HepG2 (cell line): ENCODE measurements at regions not wholly inside any gene's neighbourhood (a gene's known extent, or its start where the extent isn't known, plus 50 kb on each side); places are given as distances from the start of the nearest gene placed in this dataset.

Experiments used
- ATAC-seq: fragments of 200-7000 bp; cut with Tn5 transposase; 3 replicates; pipeline ENCODE4 v1.9.1; 2020; ENCODE audit warnings: mild to moderate bottlenecking, moderate library complexity
- BruUV-seq: library from RNA; stranded (reverse); fragments of 400-500 nt; replicated peaks from 2 replicates; lab custom pipeline; 2021; lab: Mats Ljungman, UMichigan
- CTCF ChIA-PET: fragments of 300-600 bp; formaldehyde crosslinking; extraction: SDS; loops from one replicate; lab custom pipeline; 2021; ENCODE audit warnings: low total read pairs, inconsistent platforms, low intra/inter-chr PET ratio; lab: Yijun Ruan, JAX
- POLR2A ChIA-PET: fragments of 350-600 bp; sonication (Branson Sonifier 250); formaldehyde crosslinking; loops from one replicate; lab custom pipeline; 2020; ENCODE audit warnings: antibody characterized with exemption, inconsistent platforms; lab: Yijun Ruan, JAX
- DNase-seq: peaks from one replicate; pipeline ENCODE4 v3.0.0-alpha.2; 2015; ENCODE audit warnings: low spot score
- FAIRE-seq: peaks from 3 replicates; lab custom pipeline; 2011; peaks lifted over from hg19 to GRCh38; lab: Jason Lieb, UNC
- H2AFZ ChIP-seq: one replicate; pipeline ENCODE4 v1.6.1; 2011; ENCODE audit warnings: low read length, inconsistent platforms
- H3K27ac ChIP-seq: fragments of 300-600 bp; 3 replicates; pipeline ENCODE4 v1.8.0; 2011; ENCODE audit warnings: mixed run types, mild to moderate bottlenecking, mixed read lengths, low read length, inconsistent platforms; ENCODE audit not compliant: insufficient read depth; ENCODE audit errors: extremely low read length
- H3K27me3 ChIP-seq, 2 experiments: fragments of 200-600 bp in 1 of 2; 2 replicates in 1 of 2; 3 replicates in 1 of 2; pipeline versions ENCODE4 v1.6.0 to v1.8.0; 2011; ENCODE audit warnings: low read length in 2 of 2, mild to moderate bottlenecking in 2 of 2, moderate library complexity in 2 of 2, inconsistent platforms in 1 of 2; ENCODE audit not compliant: insufficient read depth in 2 of 2, control insufficient read depth in 1 of 2
- H3K36me3 ChIP-seq, 2 experiments: fragments of 200-600 bp in 1 of 2; replicated peaks in 1 of 2; 2 replicates in 1 of 2; 3 replicates in 1 of 2; pipeline versions ENCODE4 v1.5.1 to v1.8.0; 2011; ENCODE audit warnings: low read length in 2 of 2, inconsistent platforms in 1 of 2; ENCODE audit not compliant: insufficient read depth in 2 of 2, control insufficient read depth in 1 of 2
- H3K4me1 ChIP-seq: 2 replicates; pipeline ENCODE4 v1.5.1; 2012; ENCODE audit warnings: low read length, inconsistent platforms; ENCODE audit not compliant: insufficient read depth
- H3K4me2 ChIP-seq: 2 replicates; pipeline ENCODE4 v1.6.0; 2011; ENCODE audit warnings: low read depth, low read length, inconsistent platforms
- H3K4me3 ChIP-seq, 3 experiments: fragments of 200-600 bp in 1 of 3; sonication (generic), shearing (Covaris generic) in 1 of 3; replicated peaks in 1 of 3; 2 replicates each; pipeline ENCODE4 v1.5.1; 2011 to 2016; ENCODE audit warnings: low read length in 3 of 3, inconsistent platforms in 2 of 3, low read depth in 2 of 3, mild to moderate bottlenecking in 2 of 3, control low read depth in 1 of 3, mixed read lengths in 1 of 3; ENCODE audit not compliant: insufficient read depth in 1 of 3
- H3K79me2 ChIP-seq: one replicate; pipeline ENCODE4 v1.6.1; 2011; ENCODE audit warnings: low read length, inconsistent platforms; ENCODE audit not compliant: insufficient read depth
- H3K9ac ChIP-seq: 2 replicates; pipeline ENCODE4 v1.6.0; 2011; ENCODE audit warnings: mild to moderate bottlenecking, low read depth, low read length, inconsistent platforms; ENCODE audit not compliant: insufficient read depth
- H3K9me3 ChIP-seq: 2 replicates; pipeline ENCODE4 v1.5.1; 2012; ENCODE audit warnings: mild to moderate bottlenecking, low read length
- H4K20me1 ChIP-seq: 2 replicates; pipeline ENCODE4 v1.6.0; 2011; ENCODE audit warnings: inconsistent platforms, mild to moderate bottlenecking, low read length, moderate library complexity; ENCODE audit not compliant: insufficient read depth
- MAFF ChIP-seq: IDR thresholded peaks from 2 replicates; pipeline ENCODE4 v1.6.1; 2011; ENCODE audit warnings: low read depth, low read length, improper control_type of control experiment
- MAFK ChIP-seq, 2 experiments: IDR thresholded peaks in 1 of 2; conservative IDR thresholded peaks in 1 of 2; 2 replicates each; pipeline ENCODE4 v1.6.1; 2011; ENCODE audit warnings: improper control_type of control experiment in 2 of 2, low read length in 2 of 2
- ZNF660 ChIP-seq: sonication (generic); formaldehyde crosslinking; IDR thresholded peaks from 2 replicates; pipeline ENCODE4 v1.5.1; 2020; ENCODE audit warnings: mild to moderate bottlenecking, low read depth, missing genetic modification reagents, borderline replicate concordance
- WGBS: methylation state at CpG from one replicate; pipeline ENCODE4 v1.1.6; 2017; ENCODE audit warnings: low lambda C conversion rate; 5-methylcytosine and 5-hydroxymethylcytosine counted together
- in situ Hi-C: cut with HindIII; loops from 2 replicates; pipeline ENCODE4 v1.10.0; 2017; ENCODE audit warnings: low pct_unique_long_range_greater_than_20kb; ENCODE audit not compliant: extremely low pct_ligation_motif_present
- intact Hi-C: fragments of 100-400 bp; cut with micrococcal nuclease; formaldehyde crosslinking; loops from one replicate; pipeline ENCODE4 v1.10.0; 2022; ENCODE audit not compliant: unreplicated experiment
- TF ChIP-seq, protein P1 (sequence below): fragments of 450-650 bp; IDR thresholded peaks from 2 replicates; pipeline ENCODE4 v1.6.1; 2016
- TF ChIP-seq, protein P2 (sequence below): IDR thresholded peaks from 2 replicates; pipeline ENCODE4 v1.6.1; 2012; ENCODE audit warnings: inconsistent platforms

- POLR2A ChIA-PET, result no interaction called here
- DNase-seq, result no peak
- H2AFZ ChIP-seq, result no peak overlapping the region
- intact Hi-C loops (no loop called here), in situ Hi-C loops (no loop called here)
- no peaks in the 10 kb centered on the region for H3K27me3 ChIP-seq
- no peaks in the 10 kb centered on the region for H3K4me1 ChIP-seq
- no peaks in the 10 kb centered on the region for H3K36me3 ChIP-seq
- H4K20me1 ChIP-seq, result no peaks in the 10 kb centered on the region
- no TSS peak for BruUV-seq
- no peak overlapping the region for H3K9ac ChIP-seq
- no peak overlapping the region for H3K27ac ChIP-seq
- no peak overlapping the region for H3K4me3 ChIP-seq
- peaks cover 14% of the 10 kb centered on the region; the same call in 1 of the 2 replicates for H3K9me3 ChIP-seq
- 52% methylated on average over 3 of the region's 3 CpGs for WGBS
- CTCF ChIA-PET, result no interaction called here
- FAIRE-seq, result no peak
- TF ChIP-seq ZNF660 (CRISPR knock-in tag), result no peak
- TF ChIP-seq, protein P1, sequence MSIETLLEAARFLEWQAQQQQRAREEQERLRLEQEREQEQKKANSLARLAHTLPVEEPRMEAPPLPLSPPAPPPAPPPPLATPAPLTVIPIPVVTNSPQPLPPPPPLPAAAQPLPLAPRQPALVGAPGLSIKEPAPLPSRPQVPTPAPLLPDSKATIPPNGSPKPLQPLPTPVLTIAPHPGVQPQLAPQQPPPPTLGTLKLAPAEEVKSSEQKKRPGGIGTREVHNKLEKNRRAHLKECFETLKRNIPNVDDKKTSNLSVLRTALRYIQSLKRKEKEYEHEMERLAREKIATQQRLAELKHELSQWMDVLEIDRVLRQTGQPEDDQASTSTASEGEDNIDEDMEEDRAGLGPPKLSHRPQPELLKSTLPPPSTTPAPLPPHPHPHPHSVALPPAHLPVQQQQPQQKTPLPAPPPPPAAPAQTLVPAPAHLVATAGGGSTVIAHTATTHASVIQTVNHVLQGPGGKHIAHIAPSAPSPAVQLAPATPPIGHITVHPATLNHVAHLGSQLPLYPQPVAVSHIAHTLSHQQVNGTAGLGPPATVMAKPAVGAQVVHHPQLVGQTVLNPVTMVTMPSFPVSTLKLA, result peak; percentile 88
- no peak overlapping the region for H3K4me2 ChIP-seq
- no peaks in the 10 kb centered on the region for H3K79me2 ChIP-seq
- no peak for ATAC-seq
These were observed 189.6 kb downstream of the COX7C start for GRCh38 chr5:86807046-86808031.

DNA sequence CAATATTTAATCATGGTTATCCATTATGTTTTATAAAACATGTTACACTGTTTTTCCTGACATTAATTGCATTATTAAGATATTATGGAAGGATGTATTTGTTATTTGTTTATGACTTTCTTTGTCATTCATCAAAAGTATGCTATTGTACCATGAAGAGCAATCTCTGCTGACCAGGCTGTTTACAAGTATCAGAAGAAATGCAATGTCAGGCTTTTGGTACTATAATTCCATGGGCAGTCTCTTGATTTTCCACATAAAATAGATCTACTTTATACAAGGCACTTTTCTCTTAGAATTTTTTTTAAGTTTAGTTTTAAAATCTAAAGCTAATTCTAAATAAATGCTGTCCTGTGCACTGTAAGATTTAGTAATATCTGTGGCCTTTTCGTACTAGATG lies 196.6 kb downstream of the COX7C start:
- no peaks in the 10 kb centered on the region for H3K27me3 ChIP-seq
- H3K4me3 ChIP-seq, result no peak overlapping the region
- CTCF ChIA-PET, result no interaction called here
- no peaks in the 10 kb centered on the region for H3K79me2 ChIP-seq
- H3K9me3 ChIP-seq, result no peaks in the 10 kb centered on the region
- WGBS, result 8% methylated on average over 1 of the region's 1 CpG
- no peak overlapping the region for H3K27ac ChIP-seq
- DNase-seq (no peak), FAIRE-seq (no peak), ATAC-seq (no peak)
- H2AFZ ChIP-seq, result no peak overlapping the region
- H3K4me1 ChIP-seq, result no peaks in the 10 kb centered on the region
- no TSS peak for BruUV-seq
- in situ Hi-C loops, result no loop called here
- intact Hi-C loops, result no loop called here
- POLR2A ChIA-PET, result no interaction called here
- no peaks in the 10 kb centered on the region for H4K20me1 ChIP-seq
- H3K9ac ChIP-seq, result no peak overlapping the region
- TF ChIP-seq, protein P2, sequence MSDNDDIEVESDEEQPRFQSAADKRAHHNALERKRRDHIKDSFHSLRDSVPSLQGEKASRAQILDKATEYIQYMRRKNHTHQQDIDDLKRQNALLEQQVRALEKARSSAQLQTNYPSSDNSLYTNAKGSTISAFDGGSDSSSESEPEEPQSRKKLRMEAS, result no peak
- peak; percentile 32 to 57; a peak in 3 of 4 replicates for TF ChIP-seq MAFK (conservative IDR thresholded peaks at IDR 0.05 in 1 of 2, IDR thresholded peaks at IDR 0.05 in 1 of 2; ENCODE audit: low read length in 2 of 2)
- TF ChIP-seq MAFF, result peak; percentile 60
- H3K4me2 ChIP-seq, result no peak overlapping the region
- no peaks in the 10 kb centered on the region for H3K36me3 ChIP-seq
